Uterus (tissue), 2 donors: ENCODE measurements at regions not wholly inside any gene's neighbourhood (a gene's known extent, or its start where the extent isn't known, plus 50 kb on each side); places are given as distances from the start of the nearest gene placed in this dataset.
"Not testable (repeated sequence)": the region's sequence is repeated elsewhere in the genome, so short reads cannot be mapped to it uniquely, and the experiment has no call there.

ENCODE experiments used
- POLR2A ChIP-seq, 2 donors: fragments of 450-650 bp; IDR thresholded peaks; one replicate each; pipeline ENCODE4 v1.6.1; 2016; ENCODE audit warnings: antibody characterized with exemption in 2 of 2, mild to moderate bottlenecking in 1 of 2, moderate library complexity in 1 of 2
- TF ChIP-seq, protein P1 (sequence below), 4 experiments: fragments of 200-600 bp in 2 of 4; fragments of 450-650 bp in 2 of 4; sonication (generic) in 2 of 4; IDR thresholded peaks; one replicate each; pipeline ENCODE4 v1.5.1; 2016 to 2019; ENCODE audit warnings: antibody characterized with exemption in 4 of 4, mild to moderate bottlenecking in 2 of 4, moderate library complexity in 1 of 4

DNA sequence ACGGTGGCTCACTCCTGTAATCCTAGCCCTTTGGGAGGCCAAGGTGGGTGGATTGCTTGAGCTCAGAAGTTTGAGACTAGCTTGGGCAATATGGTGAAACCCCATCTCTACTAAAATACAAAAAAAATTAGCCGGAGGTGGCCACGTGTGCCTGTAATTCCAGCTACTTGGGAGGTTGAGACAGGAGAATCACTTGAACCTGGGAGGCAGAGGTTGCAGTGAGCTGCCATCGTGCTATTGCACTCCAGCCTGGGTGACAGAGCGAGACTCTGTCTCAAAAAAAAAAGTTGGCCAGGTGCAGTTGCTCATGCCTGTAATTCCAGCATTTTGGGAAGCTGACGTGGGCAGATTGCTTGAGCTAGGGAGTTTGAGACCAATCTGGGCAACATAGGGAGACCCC is 79.2 kb upstream of the CLINT1 start:
- TF ChIP-seq, protein P1, sequence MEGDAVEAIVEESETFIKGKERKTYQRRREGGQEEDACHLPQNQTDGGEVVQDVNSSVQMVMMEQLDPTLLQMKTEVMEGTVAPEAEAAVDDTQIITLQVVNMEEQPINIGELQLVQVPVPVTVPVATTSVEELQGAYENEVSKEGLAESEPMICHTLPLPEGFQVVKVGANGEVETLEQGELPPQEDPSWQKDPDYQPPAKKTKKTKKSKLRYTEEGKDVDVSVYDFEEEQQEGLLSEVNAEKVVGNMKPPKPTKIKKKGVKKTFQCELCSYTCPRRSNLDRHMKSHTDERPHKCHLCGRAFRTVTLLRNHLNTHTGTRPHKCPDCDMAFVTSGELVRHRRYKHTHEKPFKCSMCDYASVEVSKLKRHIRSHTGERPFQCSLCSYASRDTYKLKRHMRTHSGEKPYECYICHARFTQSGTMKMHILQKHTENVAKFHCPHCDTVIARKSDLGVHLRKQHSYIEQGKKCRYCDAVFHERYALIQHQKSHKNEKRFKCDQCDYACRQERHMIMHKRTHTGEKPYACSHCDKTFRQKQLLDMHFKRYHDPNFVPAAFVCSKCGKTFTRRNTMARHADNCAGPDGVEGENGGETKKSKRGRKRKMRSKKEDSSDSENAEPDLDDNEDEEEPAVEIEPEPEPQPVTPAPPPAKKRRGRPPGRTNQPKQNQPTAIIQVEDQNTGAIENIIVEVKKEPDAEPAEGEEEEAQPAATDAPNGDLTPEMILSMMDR (IDR thresholded peaks at IDR 0.05) = not testable (repeated sequence)
- TF ChIP-seq POLR2A (IDR thresholded peaks at IDR 0.05) = not testable (repeated sequence)
